ENCODE measurements at regions not wholly inside any gene's neighbourhood (a gene's known extent, or its start where the extent isn't known, plus 50 kb on each side); places are given as distances from the start of the nearest gene placed in this dataset.

- ATAC-seq (no peak), DNase-seq (ENCODE audit: low read depth, low spot score) (no peak)
- H3K27me3 ChIP-seq (ENCODE audit: control insufficient read depth, insufficient read depth, low read length): 0 out of 2 replicates have a peak, but pooled peaks cover 2% of the 10 kb centered on the region
- peaks cover 2% of the 10 kb centered on the region; the same call in 1 of the 2 replicates for H3K9me3 ChIP-seq (ENCODE audit: control insufficient read depth, insufficient read depth, low read depth, low read length)
- H3K4me3 ChIP-seq (ENCODE audit: low read depth in 2 of 2, low read length in 2 of 2): no peak overlapping the region
- no TSS peak for BruUV-seq (replicated peaks)
- in situ Hi-C loops (cut with HindIII; ENCODE audit: low pct_unique_long_range_greater_than_20kb, low sequenced_read_pairs) (no loop called here), intact Hi-C loops (cut with micrococcal nuclease; ENCODE audit: unreplicated experiment) (no loop called here)
- H3K4me1 ChIP-seq (ENCODE audit: control insufficient read depth, insufficient read depth, low read length): no peaks in the 10 kb centered on the region
- POLR2A ChIA-PET: no interaction called here
- no peak for TF ChIP-seq POLR2AphosphoS5 (IDR thresholded peaks at IDR 0.05; ENCODE audit: low read depth, low read length)
- TF ChIP-seq REST (IDR thresholded peaks at IDR 0.05; ENCODE audit: insufficient read depth in 1 of 2, low read depth in 2 of 2, low read length in 1 of 2): no peak
- TF ChIP-seq CTCF (IDR thresholded peaks at IDR 0.05): no peak
- TF ChIP-seq TCF7L2 (IDR thresholded peaks at IDR 0.05; ENCODE audit: low read depth, low read length): no peak
- TF ChIP-seq SIN3A (IDR thresholded peaks at IDR 0.05; ENCODE audit: borderline replicate concordance, insufficient read depth, low read depth, low read length): no peak
- no peak overlapping the region for H3K27ac ChIP-seq (ENCODE audit: low read length)
- CTCF ChIA-PET: no interaction called here
- no peaks in the 10 kb centered on the region for H3K36me3 ChIP-seq (ENCODE audit: control insufficient read depth, insufficient read depth, low read length)
Observed at GRCh38 chr7:86963599-86964230, 95.7 kb downstream of the ELAPOR2 start.

- ChIA-PET CTCF (no interaction called here), POLR2A (no interaction called here)
- H3K4me1 ChIP-seq (ENCODE audit: control insufficient read depth, insufficient read depth, low read length): no peaks in the 10 kb centered on the region
- no TSS peak for BruUV-seq (replicated peaks)
- H3K27me3 ChIP-seq (ENCODE audit: control insufficient read depth, insufficient read depth, low read length): 0 out of 2 replicates have a peak, but pooled peaks cover 2% of the 10 kb centered on the region
- in situ Hi-C loops (cut with HindIII; ENCODE audit: low pct_unique_long_range_greater_than_20kb, low sequenced_read_pairs): no loop called here
- intact Hi-C loops (cut with micrococcal nuclease; ENCODE audit: unreplicated experiment): no loop called here
- H3K36me3 ChIP-seq (ENCODE audit: control insufficient read depth, insufficient read depth, low read length): no peaks in the 10 kb centered on the region
- H3K27ac ChIP-seq (ENCODE audit: low read length): no peak overlapping the region
- H3K4me3 ChIP-seq (ENCODE audit: low read depth in 2 of 2, low read length in 2 of 2): no peak overlapping the region
- TF ChIP-seq TCF7L2 (IDR thresholded peaks at IDR 0.05; ENCODE audit: low read depth, low read length): no peak
- TF ChIP-seq SIN3A (IDR thresholded peaks at IDR 0.05; ENCODE audit: borderline replicate concordance, insufficient read depth, low read depth, low read length): no peak
- no peak for DNase-seq (ENCODE audit: low read depth, low spot score)
- H3K9me3 ChIP-seq (ENCODE audit: control insufficient read depth, insufficient read depth, low read depth, low read length): peaks cover 2% of the 10 kb centered on the region; the same call in 1 of the 2 replicates
- no peak for ATAC-seq
Observed at GRCh38 chr7:86962623-86963022, 96.8 kb downstream of the ELAPOR2 start.

- DNase-seq (ENCODE audit: low read depth, low spot score) (no peak), ATAC-seq (no peak)
- BruUV-seq (replicated peaks): no TSS peak
- Histone ChIP-seq H3K9me3 (ENCODE audit: control insufficient read depth, insufficient read depth, low read depth, low read length) (peaks cover 2% of the 10 kb centered on the region; the same call in 1 of the 2 replicates), H3K27ac (ENCODE audit: low read length) (no peak overlapping the region), H3K4me1 (ENCODE audit: control insufficient read depth, insufficient read depth, low read length) (no peaks in the 10 kb centered on the region), H3K36me3 (ENCODE audit: control insufficient read depth, insufficient read depth, low read length) (no peaks in the 10 kb centered on the region), H3K27me3 (ENCODE audit: control insufficient read depth, insufficient read depth, low read length) (peaks cover 2% of the 10 kb centered on the region; the same call in 1 of the 2 replicates), H3K4me3 (ENCODE audit: low read depth in 2 of 2, low read length in 2 of 2) (no peak overlapping the region)
- no peak for TF ChIP-seq CTCF (IDR thresholded peaks at IDR 0.05)
- TF ChIP-seq SIN3A (IDR thresholded peaks at IDR 0.05; ENCODE audit: borderline replicate concordance, insufficient read depth, low read depth, low read length): no peak
- TF ChIP-seq REST (IDR thresholded peaks at IDR 0.05; ENCODE audit: insufficient read depth in 1 of 2, low read depth in 2 of 2, low read length in 1 of 2): no peak
- no peak for TF ChIP-seq TCF7L2 (IDR thresholded peaks at IDR 0.05; ENCODE audit: low read depth, low read length)
- TF ChIP-seq POLR2AphosphoS5 (IDR thresholded peaks at IDR 0.05; ENCODE audit: low read depth, low read length): no peak
- CTCF ChIA-PET: no interaction called here
- in situ Hi-C loops (cut with HindIII; ENCODE audit: low pct_unique_long_range_greater_than_20kb, low sequenced_read_pairs): no loop called here
- intact Hi-C loops (cut with micrococcal nuclease; ENCODE audit: unreplicated experiment): no loop called here
- POLR2A ChIA-PET: no interaction called here
Observed at GRCh38 chr7:86961686-86962085, 97.8 kb downstream of the ELAPOR2 start.

All from Panc1 (cell line).